ENCODE measurements at regions not wholly inside any gene's neighbourhood (a gene's known extent, or its start where the extent isn't known, plus 50 kb on each side); places are given as distances from the start of the nearest gene placed in this dataset.
"Not testable (repeated sequence)": the region's sequence is repeated elsewhere in the genome, so short reads cannot be mapped to it uniquely, and the experiment has no call there.

DNA sequence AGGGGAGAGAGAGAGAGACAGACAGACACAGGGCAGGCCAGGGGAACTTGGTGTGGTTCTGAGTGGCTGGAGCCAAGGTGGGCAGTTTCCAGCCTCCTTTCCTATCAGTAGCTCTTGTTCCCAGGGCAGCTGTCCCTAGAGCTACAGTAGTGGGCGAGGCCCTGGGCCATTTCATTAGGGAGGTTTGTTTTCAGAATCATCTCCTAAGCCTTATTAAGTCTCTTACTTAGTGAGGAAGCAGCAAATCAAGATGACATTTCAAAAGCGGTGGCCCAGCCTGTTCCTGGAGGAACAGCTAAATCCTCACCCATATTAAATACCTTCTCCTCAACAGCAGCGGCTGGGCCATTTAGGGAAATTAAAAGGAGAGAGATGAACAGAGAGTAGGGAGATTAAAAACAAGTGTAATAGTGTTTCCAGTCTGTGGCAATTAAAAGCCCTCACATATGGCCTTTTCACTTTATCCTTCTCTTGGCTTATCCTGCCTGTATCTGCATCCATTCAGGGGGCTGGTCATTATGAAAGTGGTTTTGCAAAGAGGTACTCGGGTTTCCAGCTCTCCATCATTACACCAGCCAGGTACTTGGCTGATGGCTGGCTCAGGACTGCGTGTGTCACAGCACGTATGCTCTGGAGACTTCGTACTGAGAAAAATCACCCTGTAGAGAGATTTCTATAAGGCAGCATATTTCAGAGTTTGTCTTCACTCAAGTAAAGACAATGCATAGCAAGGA is 91.9 kb upstream of the PRR23C start:
- DNase-seq = no peak

DNA sequence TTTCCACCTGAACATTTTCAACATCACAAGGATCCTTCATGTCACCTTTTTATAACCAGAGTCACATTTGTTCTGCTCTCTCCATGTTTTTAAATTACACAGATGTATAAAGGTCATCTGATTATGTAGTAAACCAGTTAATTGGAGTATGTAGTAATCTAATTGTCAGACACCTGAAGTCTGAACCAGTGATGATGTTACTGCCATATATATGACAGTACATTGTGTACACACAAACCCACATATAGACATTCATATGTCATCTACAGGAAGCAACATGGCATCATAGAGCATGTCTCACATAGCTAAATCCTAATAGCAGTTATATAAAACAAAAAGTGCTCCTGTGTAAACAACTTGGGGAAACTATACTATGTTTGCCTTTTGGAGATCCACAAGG is 95.9 kb upstream of the PRR23C start:
- no peak for DNase-seq

DNA sequence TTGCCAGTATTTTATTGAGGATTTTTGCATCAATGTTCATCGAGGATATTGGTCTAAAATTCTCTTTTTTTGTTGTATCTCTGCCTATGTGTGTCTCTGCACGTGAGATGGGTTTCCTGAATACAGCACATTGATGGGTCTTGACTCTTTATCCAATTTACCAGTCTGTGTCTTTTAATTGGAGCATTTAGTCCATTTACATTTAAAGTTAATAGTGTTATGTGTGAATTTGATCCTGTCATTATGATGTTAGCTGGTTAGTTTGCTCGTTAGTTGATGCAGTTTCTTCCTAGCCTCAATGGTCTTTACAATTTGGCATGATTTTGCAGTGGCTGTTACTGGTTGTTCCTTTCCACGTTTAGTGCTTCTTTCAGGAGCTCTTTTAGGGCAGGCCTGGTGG is 101.3 kb upstream of the PRR23C start:
- not testable (repeated sequence) for DNase-seq

DNA sequence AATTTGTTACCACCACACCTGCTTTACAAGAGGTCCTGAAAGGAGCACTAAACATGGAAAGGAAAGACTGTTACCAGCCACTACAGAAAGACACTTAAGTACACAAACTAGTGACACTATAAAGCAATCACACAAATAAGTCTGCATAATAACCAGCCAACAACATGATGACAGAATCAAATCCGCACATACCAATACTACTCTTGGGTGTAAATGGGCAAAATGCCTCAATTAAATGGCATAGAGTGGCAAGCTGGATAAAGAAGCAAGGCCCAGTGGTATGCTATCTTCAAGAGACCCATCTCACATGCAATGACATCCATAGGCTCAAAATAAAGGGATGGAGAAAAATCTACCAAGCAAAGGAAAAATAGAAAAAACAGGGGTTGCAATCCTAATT is 106.8 kb upstream of the PRR23C start:
- no peak for DNase-seq

DNA sequence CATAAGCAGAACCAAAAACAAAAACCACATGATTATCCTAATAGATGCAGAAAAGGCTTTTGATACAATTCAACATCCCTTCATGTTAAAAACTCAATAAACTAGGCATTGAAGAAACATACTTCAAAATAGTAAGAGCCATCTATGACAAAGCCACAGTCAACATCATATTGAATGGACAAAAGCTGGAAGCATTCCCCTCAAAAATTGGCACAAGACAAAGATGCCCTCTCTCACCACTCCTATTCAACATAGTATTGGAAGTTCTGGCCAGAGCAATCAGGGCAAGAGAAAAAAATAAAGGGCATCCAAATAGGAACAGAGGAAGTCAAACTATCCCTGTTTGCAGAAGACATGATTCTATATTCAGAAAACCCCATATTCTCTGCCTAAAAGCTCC is 108.7 kb upstream of the PRR23C start:
- not testable (repeated sequence) for DNase-seq

DNA sequence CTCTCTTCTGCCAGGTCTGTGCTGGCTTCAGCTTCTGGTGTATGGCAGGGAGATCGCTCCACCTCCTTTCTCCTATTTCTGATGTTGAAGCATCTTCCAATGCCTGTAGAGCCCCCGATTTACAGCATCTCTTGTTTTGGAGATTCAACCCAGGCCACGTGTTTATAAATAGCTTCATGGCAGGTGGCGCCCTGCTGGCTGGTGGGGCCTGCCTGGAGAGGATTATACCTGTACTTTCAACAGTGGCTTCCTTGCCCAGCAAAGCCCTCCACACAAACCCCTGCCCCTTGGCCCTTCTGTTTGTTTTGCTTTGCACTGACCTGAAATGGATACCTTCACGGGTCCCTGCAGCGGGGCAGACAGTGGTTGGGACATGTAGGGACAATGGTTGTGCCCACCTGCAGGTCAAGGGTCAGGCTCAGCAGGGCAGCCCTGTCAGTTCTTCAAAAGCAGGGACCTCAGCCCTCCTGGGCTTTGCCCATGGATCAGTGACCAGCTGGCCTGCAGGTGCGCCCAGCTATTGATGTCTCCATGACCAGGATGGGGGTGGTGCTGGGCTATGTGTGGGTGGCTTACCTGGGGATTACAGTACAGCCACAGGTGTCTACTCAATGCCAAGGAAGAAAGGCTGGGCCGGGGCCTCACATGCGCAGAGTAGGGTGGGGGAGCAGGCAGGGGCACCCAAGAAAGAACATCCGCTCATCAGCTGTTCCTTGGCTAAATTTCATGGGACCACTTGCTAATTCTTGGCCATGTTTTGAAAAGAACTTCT is 112.7 kb upstream of the PRR23C start:
- DNase-seq = no peak

DNA sequence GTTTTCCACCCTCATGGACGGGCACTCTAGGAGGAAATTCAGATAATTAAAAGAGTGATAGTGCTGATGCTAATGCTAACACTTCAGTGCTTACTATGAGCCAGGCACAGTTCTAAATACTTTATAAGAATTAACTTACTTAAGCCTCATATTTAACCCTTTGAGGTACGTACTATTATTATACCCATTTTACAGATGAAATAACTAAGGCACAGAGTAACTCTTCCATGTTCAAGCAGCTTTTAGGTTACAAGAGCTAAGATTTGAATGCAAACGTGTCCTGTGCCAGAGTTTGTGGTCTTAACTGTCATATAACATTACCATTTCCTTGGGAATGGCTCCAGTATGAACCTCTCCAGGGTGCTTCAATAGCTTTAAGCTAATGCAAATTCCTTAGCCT is 114.7 kb upstream of the PRR23C start:
- no peak for DNase-seq

DNA sequence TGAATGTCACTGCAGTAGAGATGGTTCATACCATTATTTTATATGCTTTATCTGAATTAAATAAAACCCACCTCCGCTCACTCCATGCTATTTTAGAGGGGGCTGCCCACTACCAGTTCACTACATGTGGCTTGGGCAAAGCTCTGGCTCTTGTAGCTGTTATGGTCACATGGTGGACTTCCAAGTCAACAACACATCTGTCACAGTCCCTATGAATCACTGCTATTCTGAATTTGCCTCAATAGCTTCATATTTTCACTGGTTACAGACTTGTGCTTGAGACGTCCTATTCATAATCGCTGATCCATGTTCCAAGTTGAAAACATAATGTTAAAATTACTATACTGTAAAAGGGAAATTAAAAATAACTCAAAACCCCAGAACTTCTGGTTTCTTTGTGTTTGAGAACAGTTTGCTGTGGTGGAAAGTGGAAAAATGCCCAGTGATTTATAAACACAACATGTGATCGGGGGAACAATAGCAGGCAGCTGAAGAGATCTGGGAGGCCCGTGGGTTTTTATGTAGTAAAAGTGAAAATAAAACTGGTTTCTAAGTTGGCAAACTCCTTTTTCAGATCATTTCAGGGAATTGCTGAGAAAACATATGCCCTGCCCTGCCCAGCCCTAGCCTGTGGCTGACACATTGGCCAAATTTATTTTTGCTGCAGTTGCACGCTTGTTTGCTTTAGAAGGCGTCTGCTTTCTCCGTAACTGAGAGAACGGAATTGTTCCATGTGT is 128.8 kb upstream of the PRR23C start:
- no peak for DNase-seq

DNA sequence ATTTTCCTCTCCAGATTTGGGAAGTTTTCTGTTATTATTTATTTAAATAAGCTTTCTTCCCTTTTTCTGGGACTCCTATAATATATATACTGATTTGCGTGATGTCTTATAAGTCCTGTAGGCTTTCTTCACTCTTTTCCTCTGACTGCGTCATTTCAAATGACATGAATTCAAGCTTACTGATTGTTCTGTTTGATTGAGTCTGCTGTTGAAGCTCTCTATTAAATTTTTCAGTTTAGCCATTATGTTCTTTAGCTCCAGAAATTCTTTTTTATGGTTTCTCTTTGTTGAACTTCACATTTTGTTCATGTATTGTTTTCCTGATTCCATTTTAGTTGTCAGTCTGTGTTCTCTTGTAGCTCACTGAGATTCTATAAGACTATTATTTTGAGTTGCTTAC is 135.8 kb upstream of the PRR23C start:
- DNase-seq = no peak

DNA sequence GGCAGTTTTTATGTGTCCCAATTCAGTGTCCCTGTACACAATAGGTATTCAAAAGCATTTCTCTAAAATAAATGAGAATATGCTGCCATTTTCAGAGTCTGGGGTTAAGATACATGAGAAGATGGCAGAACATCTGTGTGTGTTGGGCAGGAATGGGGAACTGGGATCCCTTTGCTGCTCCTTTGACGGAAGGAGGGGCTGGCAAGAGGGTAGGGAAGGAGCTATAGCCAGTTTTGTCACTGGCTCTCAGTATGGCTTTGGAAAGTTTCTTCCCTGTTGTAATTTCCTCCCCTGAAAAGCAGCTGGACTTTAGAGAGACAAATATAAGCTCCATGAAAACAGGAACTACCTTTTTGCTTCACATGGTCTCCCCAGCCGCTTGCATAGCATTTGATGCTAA is 137.5 kb upstream of the PRR23C start:
- no peak for DNase-seq

DNA sequence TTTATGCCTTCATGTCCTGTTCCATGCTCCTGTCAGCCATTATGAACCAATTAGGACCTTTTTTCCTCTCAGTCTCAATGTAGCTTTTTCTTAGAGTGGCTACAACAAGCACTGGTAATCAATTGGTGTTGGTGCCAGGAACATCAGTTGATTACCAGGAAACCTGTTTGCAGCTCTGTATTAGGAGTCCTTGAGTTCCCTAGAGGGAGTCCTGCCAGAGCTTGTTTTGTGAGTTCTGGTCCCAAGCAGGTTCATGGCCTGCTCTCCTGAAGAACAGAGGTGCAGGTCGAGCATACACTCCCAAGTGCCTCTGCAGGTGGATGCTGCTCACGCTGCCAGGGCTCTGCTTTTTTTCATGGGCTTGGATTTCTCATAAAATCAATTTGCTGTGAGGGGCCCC is 137.9 kb upstream of the PRR23C start:
- no peak for DNase-seq

DNA sequence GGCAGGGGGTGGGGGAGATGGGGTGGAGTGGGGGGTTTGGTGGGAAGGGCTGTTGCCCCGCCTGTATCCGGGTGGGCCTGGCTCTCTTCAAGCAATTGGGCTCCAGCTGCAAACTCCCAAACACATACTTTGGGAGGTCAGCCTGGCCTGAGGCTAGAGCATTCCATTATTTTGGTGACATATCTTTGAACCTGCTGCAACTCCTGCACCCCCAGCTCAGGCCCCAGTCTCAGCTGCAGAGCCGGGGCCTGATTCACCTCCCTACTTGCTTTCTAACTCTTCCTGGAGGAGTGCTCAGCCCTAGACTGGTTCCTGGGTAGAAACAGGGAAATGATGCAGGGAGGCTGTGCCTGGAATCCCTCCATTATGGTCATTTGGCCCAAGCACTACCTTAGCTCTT is 140.8 kb upstream of the PRR23C start:
- no peak for DNase-seq

DNA sequence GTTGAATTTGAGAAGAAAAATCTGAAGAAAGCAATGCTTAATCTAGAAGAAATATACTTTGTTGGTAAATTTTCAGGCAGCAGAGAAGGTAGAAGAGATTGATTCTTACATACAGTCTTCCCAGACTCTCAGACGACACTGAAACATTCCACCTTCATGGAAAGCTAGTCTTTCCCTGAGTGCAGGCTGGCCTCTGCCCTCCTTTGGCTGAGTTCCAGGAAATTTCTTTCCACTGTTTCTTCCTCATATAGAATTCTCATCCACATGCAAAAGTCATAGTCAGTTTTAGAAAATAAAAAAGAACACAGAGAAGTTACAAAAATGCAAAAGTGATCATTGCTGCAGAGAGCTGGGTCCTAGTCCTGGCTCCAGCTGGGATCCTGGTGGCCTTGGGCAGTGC is 142.5 kb upstream of the PRR23C start:
- DNase-seq = no peak

DNA sequence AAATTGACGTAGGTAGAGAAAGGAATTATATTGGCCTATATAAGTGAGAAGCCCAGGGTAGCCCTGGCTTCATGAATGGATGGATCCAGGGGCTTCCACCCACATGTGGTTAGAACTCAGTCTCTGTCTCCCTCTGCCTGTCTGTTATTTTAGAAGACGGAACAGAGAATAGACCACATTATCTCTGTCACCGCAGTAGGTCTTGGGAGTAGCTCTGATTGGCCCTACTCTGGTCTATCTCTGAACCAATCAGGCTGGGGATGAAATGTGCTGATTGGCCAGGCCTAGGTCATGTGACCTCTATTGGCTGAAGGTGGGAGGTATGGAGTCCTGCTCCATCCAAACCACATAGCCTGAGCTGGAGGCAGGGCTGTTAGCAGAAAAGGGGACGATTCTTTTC is 143.0 kb upstream of the PRR23C start:
- no peak for DNase-seq

DNA sequence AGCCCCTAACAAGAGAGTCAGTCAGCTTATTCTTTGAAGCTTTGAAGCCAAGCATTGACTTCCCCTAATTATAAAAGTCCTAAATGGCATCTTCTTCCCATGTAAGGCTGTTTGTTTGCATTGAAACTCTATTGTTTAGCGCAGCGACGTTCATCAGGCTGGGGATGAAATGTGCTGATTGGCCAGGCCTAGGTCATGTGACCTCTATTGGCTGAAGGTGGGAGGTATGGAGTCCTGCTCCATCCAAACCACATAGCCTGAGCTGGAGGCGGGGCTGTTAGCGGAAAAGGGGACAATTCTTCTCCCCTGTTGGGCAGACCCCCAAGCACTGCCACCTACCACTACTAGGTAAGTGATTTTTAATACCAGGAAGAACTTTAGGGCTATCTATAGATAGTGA is 145.3 kb upstream of the PRR23C start:
- no peak for DNase-seq

DNA sequence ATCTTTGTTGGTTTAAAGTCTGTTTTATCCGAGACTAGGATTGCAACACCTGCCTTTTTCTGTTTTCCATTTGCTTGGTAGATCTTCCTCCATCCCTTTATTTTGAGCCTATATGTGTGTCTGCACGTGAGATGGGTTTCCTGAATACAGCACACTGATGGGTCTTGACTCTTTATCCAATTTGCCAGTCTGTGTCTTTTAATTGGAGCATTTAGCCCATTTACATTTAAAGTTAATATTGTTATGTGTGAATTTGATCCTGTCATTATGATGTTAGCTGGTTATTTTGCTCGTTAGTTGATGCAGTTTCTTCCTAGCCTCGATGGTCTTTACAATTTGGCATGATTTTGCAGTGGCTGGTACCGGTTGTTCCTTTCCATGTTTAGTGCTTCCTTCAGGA is 149.4 kb upstream of the MRPS22 start:
- not testable (repeated sequence) for DNase-seq

DNA sequence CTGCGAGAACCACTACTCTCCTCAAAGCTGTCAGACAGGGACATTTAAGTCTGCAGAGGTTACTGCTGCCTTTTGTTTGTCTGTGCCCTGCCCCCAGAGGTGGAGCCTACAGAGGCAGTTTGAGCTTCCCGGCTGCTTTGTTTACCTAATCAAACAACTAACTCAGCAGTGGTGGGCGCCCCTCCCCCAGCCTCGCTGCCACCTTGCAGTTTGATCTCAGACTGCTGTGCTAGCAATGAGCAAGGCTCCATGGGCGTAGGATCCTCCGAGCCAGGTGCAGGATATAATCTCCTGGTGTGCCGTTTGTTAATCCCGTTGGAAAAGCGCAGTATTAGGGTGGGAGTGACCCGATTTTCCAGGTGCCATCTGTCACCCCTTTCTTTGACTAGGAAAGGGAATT is 147.7 kb upstream of the MRPS22 start:
- DNase-seq = not testable (repeated sequence)

DNA sequence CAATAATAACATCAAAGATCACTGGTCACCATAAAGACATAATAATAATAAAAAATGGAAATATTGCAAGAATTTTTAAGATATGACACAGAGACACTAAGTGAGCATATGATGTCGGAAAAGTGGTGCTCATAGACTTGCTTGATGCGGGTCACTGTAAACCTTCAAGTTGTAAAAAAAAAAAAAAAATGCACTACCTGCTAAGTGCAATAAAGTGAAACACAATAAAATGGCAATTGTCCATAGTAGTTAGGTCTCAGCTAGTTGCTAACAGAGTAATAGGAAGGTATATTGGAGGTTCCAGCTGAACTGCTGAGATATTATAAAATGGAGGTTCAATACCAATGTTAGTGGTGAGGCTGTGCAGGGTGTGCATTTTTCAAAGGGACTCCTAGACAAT is 146.6 kb upstream of the MRPS22 start:
- no peak for DNase-seq

DNA sequence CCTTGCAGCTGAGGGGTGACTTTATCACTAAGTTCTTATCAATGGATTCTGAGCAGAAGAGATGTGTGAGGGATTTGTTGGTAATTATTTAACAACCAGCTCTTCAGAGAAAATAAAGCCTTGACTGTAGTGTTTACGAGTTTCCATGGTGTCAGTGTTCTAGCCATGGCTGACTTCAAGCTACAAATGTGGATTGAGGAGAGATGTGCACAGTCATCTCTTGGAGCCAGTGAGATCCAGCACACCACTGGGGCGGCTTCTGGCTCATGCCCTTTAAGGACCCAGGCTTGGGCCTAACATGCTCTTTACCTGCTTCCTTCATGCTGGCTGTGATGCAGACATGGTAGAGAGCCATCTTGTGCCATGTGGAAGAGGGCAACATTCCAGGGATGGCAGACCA is 145.6 kb upstream of the MRPS22 start:
- no peak for DNase-seq

DNA sequence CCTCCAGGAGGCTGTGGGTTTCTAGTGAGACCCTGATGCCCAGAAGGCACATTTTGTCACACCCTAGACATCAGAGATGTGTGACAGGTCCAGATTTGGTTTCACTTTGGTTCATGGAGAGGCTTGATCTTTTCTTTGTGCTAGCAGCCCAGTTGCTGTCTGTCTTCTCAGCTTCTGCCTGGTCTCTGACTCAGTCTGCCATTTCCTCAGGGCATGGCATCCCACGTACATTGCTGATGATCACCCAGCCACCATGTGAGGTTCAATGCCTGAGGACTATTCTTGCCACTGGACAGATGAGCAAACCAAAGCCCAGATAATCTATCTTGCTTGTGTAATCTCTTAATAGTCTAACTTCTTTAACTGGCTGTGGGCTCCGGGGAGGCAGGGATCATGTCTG is 144.9 kb upstream of the MRPS22 start:
- no peak for DNase-seq

DNA sequence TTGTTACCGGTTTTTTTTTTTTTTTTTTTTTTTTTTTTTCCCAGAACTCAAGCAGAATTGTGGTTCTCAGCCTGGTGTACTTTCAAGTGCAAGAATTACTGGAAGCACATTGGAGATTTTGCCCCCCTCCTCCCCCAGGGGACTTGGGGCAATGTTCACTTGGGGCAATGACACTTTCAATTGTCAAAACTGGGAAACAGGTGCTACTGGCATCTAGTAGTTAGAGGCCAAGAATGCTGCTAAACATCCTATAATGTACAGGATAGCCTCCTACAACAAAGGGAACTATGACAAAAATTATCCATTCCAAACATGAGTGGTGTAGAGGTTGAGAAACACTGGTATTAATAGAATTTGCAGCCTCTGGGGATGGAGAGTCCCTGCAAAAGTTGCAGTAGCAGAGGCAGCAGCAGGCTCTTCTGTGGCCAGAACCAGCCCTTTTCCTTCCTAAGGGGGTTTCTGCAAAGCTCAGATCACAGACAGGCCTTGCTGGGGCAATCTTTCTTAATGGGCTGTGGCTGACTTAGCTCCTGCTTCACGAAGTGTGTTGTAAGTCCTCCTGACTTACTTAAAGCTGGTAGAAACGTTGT is 144.3 kb upstream of the MRPS22 start:
- no peak for DNase-seq

DNA sequence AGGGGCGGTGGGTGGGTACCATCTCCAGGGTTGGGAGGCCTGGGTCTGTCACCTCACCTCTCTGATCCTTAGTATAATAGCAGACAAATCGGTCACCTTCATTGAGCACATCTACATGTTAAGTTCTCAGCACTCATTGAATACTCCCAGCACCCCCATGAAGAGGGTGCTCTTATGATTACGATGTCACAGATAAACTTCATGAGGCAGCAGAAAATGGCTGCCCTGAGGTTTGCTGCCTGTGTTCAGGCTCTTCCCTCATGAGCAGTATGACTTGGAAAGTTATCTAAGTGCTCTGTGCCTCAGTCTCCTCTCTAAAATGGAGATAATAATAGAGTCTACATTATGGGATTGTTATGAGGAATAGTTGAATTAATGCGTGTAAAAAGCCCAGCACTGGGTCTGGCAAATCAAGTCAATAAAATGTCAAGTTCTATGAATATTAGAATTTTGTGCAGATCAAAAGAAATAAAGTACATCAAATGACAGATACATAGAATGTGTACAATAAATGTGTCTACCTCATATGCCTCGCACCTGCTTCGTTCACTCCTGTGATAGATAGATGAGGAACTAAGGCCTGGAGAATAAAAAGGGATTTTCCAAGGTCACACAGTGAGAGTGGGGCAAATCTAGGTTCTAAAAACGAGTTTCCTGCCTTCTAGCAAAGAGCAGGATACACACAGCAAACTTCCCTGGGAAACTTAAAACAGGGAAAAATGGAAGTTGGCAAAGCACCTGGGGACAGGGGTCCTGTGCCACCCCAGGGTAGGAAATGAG is 142.2 kb upstream of the MRPS22 start:
- no peak for DNase-seq

Data from CD4-positive, alpha-beta T cell treated with Interferon gamma for 1 hour (primary cell).